ENCODE measurements at regions not wholly inside any gene's neighbourhood (a gene's known extent, or its start where the extent isn't known, plus 50 kb on each side); places are given as distances from the start of the nearest gene placed in this dataset.
"Not testable (repeated sequence)": the region's sequence is repeated elsewhere in the genome, so short reads cannot be mapped to it uniquely, and the experiment has no call there.

DNA sequence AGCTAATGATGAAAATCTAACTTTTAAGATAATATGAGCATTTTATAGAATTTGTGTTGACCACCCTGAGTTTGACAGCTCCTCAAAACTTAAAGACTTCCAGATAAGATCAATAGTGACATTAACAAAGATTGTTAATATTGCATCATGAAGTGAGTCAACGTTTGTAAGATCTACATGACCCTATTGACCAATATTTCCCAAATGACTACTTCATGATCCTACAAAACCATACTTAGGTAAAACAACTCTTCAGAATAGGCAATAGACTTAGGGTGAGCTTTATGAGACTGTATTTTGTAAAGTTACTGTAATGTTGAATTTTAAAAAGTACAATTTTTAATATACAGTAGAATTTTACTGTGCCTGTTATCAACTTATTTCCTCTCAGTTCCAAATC is 422.7 kb upstream of the ALCAM start:
- no peak overlapping the region for H3K4me3 Mint-ChIP-seq (ENCODE audit: unreplicated experiment)
- no peak for DNase-seq
- no peaks in the 10 kb centered on the region for H3K9me3 Mint-ChIP-seq (ENCODE audit: unreplicated experiment)
- H3K36me3 Mint-ChIP-seq (ENCODE audit: unreplicated experiment), result no peaks in the 10 kb centered on the region
- no peaks in the 10 kb centered on the region for H3K27me3 Mint-ChIP-seq (ENCODE audit: unreplicated experiment)
- no peak overlapping the region for H3K27ac Mint-ChIP-seq (ENCODE audit: unreplicated experiment)
- H3K4me1 Mint-ChIP-seq (ENCODE audit: low read depth, unreplicated experiment), result no peaks in the 10 kb centered on the region
- TF ChIP-seq, protein P1, sequence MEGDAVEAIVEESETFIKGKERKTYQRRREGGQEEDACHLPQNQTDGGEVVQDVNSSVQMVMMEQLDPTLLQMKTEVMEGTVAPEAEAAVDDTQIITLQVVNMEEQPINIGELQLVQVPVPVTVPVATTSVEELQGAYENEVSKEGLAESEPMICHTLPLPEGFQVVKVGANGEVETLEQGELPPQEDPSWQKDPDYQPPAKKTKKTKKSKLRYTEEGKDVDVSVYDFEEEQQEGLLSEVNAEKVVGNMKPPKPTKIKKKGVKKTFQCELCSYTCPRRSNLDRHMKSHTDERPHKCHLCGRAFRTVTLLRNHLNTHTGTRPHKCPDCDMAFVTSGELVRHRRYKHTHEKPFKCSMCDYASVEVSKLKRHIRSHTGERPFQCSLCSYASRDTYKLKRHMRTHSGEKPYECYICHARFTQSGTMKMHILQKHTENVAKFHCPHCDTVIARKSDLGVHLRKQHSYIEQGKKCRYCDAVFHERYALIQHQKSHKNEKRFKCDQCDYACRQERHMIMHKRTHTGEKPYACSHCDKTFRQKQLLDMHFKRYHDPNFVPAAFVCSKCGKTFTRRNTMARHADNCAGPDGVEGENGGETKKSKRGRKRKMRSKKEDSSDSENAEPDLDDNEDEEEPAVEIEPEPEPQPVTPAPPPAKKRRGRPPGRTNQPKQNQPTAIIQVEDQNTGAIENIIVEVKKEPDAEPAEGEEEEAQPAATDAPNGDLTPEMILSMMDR (IDR thresholded peaks at IDR 0.05; ENCODE audit: partially characterized antibody, unreplicated experiment), result no peak

DNA sequence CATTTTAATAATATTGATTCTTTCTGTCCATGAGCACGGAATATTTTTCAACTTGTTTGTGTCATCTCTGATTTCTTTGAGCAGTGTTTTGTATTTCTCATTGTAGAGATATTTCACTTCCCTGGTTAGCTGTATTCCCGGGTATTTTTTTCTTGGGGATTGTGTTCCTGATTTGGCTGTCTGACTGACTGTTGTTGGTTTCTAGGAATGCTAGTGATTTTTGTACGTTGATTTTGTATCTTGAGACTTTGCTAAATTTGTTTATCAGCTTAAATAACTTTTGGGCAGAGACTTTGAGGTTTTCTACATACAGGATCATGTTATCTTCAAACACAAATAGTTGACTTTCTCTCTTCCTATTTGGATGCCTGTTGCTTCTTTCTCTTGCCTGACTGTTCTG is 418.8 kb upstream of the ALCAM start:
- DNase-seq, result no peak
- Mint-ChIP-seq H3K27me3 (ENCODE audit: unreplicated experiment) (peaks cover 1% of the 10 kb centered on the region), H3K4me1 (ENCODE audit: low read depth, unreplicated experiment) (no peaks in the 10 kb centered on the region), H3K4me3 (ENCODE audit: unreplicated experiment) (no peak overlapping the region), H3K36me3 (ENCODE audit: unreplicated experiment) (no peaks in the 10 kb centered on the region), H3K27ac (ENCODE audit: unreplicated experiment) (no peak overlapping the region), H3K9me3 (ENCODE audit: unreplicated experiment) (no peaks in the 10 kb centered on the region)
- TF ChIP-seq, protein P1 (IDR thresholded peaks at IDR 0.05; ENCODE audit: partially characterized antibody, unreplicated experiment), result no peak

DNA sequence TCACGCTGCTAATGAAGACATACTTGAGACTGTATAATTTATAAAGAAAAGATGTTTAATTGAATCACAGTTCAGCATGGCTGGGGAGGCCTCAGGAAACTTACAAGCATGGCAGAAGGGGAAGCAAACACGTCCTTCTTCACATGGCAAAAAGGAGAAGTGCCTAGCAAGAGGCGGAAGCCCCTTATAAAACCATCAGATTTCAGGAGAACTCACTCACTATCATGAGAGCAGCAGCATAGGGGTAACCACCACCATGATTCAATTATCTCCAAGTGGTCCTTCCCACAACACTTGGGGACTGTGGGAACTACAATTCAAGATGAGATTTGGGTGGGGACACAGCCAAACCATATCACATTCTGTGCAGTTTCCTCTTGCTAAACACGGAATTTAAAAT is 416.9 kb upstream of the ALCAM start:
- H3K36me3 Mint-ChIP-seq (ENCODE audit: unreplicated experiment); H3K9me3 Mint-ChIP-seq (ENCODE audit: unreplicated experiment); H3K4me3 Mint-ChIP-seq (ENCODE audit: unreplicated experiment): not testable (repeated sequence)

DNA sequence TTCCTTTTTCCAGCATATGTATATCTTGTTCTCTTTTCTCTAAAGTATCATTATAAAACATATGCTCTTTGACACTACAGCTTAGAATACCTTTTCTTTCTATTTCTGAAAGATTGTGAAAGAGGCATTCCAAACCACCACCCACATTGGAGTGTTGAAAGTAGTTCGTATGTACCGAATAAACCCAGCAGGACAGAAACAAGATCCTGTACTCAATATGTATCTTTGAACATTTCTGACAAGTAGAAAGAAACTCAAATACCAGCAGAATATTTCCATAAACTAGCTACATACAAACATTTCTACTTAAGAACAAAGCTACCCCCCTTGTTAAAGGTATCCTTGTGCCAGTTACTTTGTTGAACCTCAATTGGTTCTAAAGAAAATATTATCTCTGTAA is 415.3 kb upstream of the ALCAM start:
- no peak overlapping the region for H3K4me3 Mint-ChIP-seq (ENCODE audit: unreplicated experiment)
- TF ChIP-seq, protein P1 (IDR thresholded peaks at IDR 0.05; ENCODE audit: partially characterized antibody, unreplicated experiment), result no peak
- peaks cover 2% of the 10 kb centered on the region for H3K27me3 Mint-ChIP-seq (ENCODE audit: unreplicated experiment)
- no peak overlapping the region for H3K27ac Mint-ChIP-seq (ENCODE audit: unreplicated experiment)
- no peaks in the 10 kb centered on the region for H3K9me3 Mint-ChIP-seq (ENCODE audit: unreplicated experiment)
- DNase-seq, result no peak
- H3K36me3 Mint-ChIP-seq (ENCODE audit: unreplicated experiment), result no peaks in the 10 kb centered on the region
- no peaks in the 10 kb centered on the region for H3K4me1 Mint-ChIP-seq (ENCODE audit: low read depth, unreplicated experiment)

More for the DNA sequence above, 416.9 kb upstream of the ALCAM start:
- H3K4me1 Mint-ChIP-seq (ENCODE audit: low read depth, unreplicated experiment); H3K27me3 Mint-ChIP-seq (ENCODE audit: unreplicated experiment); H3K27ac Mint-ChIP-seq (ENCODE audit: unreplicated experiment); DNase-seq: not testable (repeated sequence)

DNA sequence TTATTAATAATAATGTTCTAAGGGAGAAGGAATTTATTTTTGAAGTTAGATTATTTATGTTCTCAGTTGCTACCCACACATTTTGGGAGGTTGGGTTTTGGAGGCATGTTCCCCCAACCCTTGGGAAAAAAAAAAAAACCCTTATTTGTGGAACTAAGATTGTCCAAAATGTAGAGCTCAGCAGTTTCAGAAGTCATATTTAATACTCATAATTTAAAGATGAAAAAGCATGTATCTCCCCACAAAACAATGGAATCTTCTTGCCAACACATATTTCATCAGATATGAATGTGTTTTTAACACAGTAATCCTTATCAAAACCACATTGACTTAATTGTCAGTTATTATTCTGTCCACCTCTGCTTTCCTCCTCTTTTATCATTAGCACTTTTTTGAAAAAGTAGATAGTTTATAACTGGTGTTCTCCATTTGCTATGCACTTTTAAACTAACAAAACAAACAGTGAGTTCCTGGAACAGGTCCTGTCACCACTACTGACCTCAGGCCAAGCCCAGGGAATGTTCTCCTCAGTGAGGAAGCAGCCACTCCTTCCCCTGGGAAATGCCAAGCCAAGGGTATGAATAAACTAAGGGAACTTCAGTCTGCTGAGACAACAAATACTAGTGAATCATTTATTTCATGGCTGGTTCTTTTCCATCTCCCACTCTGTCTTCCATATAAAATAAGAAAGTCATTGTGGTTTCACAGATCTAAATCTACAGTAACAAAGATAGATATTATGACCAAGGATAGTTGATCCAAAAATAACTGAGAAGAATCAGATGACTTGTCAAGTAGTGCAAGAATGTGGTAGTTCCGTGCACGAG is 414.4 kb upstream of the ALCAM start:
- Mint-ChIP-seq H3K36me3 (ENCODE audit: unreplicated experiment) (no peaks in the 10 kb centered on the region), H3K4me1 (ENCODE audit: low read depth, unreplicated experiment) (no peaks in the 10 kb centered on the region), H3K27me3 (ENCODE audit: unreplicated experiment) (peaks cover 2% of the 10 kb centered on the region), H3K27ac (ENCODE audit: unreplicated experiment) (no peak overlapping the region), H3K9me3 (ENCODE audit: unreplicated experiment) (no peaks in the 10 kb centered on the region), H3K4me3 (ENCODE audit: unreplicated experiment) (no peak overlapping the region)
- no peak for DNase-seq
- TF ChIP-seq, protein P1 (IDR thresholded peaks at IDR 0.05; ENCODE audit: partially characterized antibody, unreplicated experiment), result no peak
